ENCODE measurements at regions not wholly inside any gene's neighbourhood (a gene's known extent, or its start where the extent isn't known, plus 50 kb on each side); places are given as distances from the start of the nearest gene placed in this dataset.

DNA sequence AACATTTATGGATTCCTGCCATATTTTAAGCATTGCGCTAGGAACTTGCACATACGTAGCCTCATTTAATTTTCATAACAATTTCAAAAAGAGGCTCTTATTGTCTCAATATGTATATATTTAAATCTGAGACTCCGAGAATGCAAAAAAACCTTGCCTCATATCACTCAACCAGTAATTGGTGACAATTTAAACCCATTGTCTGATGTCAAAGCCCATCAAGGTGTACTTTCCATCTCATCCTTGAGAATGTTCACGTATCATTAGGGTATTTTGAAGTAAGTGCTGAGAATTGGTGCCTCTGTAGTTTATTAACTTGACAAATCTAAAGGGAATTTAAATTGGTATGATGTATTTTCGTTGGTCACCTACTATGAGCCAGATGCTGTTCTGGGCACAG lies 136.5 kb downstream of the FAM76B start:
- Histone ChIP-seq H3K27me3 (no peaks in the 10 kb centered on the region), H3K36me3 (no peaks in the 10 kb centered on the region), H3K4me1 (peaks cover 9% of the 10 kb centered on the region), H3K4me3 (no peak overlapping the region), H3K9me3 (no peaks in the 10 kb centered on the region), H3K27ac (no peak overlapping the region)
- TF ChIP-seq EP300 (IDR thresholded peaks at IDR 0.05): no peak
- no peak for TF ChIP-seq POLR2A (IDR thresholded peaks at IDR 0.05)
- TF ChIP-seq, protein P1, sequence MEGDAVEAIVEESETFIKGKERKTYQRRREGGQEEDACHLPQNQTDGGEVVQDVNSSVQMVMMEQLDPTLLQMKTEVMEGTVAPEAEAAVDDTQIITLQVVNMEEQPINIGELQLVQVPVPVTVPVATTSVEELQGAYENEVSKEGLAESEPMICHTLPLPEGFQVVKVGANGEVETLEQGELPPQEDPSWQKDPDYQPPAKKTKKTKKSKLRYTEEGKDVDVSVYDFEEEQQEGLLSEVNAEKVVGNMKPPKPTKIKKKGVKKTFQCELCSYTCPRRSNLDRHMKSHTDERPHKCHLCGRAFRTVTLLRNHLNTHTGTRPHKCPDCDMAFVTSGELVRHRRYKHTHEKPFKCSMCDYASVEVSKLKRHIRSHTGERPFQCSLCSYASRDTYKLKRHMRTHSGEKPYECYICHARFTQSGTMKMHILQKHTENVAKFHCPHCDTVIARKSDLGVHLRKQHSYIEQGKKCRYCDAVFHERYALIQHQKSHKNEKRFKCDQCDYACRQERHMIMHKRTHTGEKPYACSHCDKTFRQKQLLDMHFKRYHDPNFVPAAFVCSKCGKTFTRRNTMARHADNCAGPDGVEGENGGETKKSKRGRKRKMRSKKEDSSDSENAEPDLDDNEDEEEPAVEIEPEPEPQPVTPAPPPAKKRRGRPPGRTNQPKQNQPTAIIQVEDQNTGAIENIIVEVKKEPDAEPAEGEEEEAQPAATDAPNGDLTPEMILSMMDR (IDR thresholded peaks at IDR 0.05): no peak
- DNase-seq (ENCODE audit: low spot score in 2 of 2): no peak
- WGBS: 95% methylated on average over 5 of the region's 5 CpGs

DNA sequence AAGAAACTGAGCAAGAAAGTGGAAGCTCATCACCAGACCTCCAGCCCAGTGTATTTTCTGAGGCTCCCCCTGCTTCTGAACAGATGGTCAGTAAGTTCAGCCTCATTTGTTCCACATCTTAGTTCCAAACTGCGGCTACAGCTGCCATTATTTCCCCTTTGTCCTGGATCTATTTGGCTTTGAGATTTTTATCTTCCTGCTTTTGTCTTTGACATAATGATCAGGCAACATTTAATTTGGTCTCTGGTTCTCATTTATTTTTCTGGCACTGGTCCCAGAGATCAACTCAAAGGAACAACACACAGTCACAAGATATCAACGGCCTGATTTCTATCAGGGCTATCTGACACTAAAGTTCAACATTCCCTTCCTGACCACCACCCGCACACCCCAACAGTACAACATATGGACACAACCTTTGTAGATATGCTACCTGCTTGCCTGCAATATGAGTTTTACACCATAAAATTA lies 137.5 kb downstream of the FAM76B start:
- WGBS: 40% methylated on average over 3 of the region's 3 CpGs
- H3K27ac ChIP-seq: no peak overlapping the region
- no peaks in the 10 kb centered on the region for H3K27me3 ChIP-seq
- H3K36me3 ChIP-seq: no peaks in the 10 kb centered on the region
- H3K9me3 ChIP-seq: no peaks in the 10 kb centered on the region
- TF ChIP-seq, protein P1 (IDR thresholded peaks at IDR 0.05): no peak
- TF ChIP-seq POLR2A (IDR thresholded peaks at IDR 0.05) (no peak), EP300 (IDR thresholded peaks at IDR 0.05) (no peak), POLR2AphosphoS5 (IDR thresholded peaks at IDR 0.05) (no peak)
- no peak overlapping the region for H3K4me3 ChIP-seq
- no peak for DNase-seq (ENCODE audit: low spot score in 2 of 2)
- peaks cover 16% of the 10 kb centered on the region for H3K4me1 ChIP-seq

DNA sequence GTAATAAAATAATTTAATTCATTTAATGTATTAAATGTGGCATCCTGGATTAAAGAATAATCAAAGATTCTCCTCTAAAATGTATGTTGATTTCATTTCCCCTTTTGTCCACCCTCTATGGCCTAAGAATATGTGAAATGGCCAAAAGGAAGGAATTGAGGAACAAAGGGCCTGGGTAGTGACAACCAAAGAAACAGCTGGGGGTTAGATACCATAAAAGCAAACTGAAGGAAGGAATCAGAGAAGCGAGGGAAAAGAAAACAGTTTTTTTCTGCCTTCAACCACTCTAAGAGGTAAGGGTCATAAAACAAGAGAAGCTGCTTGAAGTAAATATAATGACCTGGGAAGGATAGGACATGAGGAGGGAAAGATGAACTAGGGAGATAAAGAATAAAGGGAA lies 139.3 kb downstream of the FAM76B start:
- TF ChIP-seq POLR2AphosphoS5 (IDR thresholded peaks at IDR 0.05) (no peak), POLR2A (IDR thresholded peaks at IDR 0.05) (no peak), EP300 (IDR thresholded peaks at IDR 0.05) (no peak)
- TF ChIP-seq, protein P1 (IDR thresholded peaks at IDR 0.05): no peak
- Histone ChIP-seq H3K9me3 (peaks cover 3% of the 10 kb centered on the region), H3K27me3 (no peaks in the 10 kb centered on the region), H3K4me3 (no peak overlapping the region), H3K36me3 (no peaks in the 10 kb centered on the region), H3K4me1 (peaks cover 18% of the 10 kb centered on the region), H3K27ac (no peak overlapping the region)
- DNase-seq (ENCODE audit: low spot score in 2 of 2): no peak
- 86% methylated on average over 1 of the region's 1 CpG for WGBS

DNA sequence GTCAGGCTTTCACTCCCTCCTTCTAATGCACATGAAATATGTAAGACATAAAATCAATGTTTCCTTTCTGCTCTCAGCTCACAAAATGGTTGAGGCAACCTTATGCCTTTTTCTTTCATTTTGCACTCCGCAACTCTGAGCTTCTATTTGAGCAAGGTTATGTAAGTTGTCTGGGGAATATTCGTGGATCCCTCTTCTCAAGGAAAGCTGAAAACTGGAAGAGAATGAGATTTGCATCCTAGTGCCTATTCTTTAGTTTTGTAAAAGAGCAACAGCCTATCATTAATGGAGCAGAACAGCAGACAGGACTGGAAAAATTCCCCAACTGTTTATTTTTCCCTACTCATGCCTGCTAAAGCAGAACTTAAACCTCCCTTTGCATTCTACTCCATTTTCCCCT lies 141.7 kb downstream of the FAM76B start:
- WGBS: 76% methylated on average over 2 of the region's 2 CpGs
- no peak for TF ChIP-seq EP300 (IDR thresholded peaks at IDR 0.05)
- H3K27ac ChIP-seq: peak overlapping the region; percentile 64
- H3K27me3 ChIP-seq: no peaks in the 10 kb centered on the region
- peaks cover 18% of the 10 kb centered on the region for H3K4me1 ChIP-seq
- DNase-seq (ENCODE audit: low spot score in 2 of 2): no peak
- H3K9me3 ChIP-seq: peaks cover 3% of the 10 kb centered on the region
- no peaks in the 10 kb centered on the region for H3K36me3 ChIP-seq
- no peak overlapping the region for H3K4me3 ChIP-seq

DNA sequence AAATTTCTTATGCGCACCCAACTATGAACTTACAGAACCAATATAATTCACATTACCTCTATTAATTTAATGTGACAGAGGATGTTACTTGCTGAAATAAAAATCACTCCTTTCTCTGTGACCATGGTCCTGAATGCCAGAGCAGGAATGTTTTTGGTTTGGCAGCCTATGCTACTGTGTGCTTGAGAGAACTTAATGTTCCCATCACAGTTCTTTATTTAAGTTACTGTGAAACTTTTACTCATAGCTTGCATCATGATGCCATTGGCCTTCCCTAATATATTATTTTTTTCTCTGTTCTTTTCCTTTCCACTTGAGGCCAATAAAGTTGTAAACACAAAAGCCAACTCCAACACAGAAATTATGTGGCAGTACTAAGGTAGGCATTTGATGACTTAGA lies 142.2 kb downstream of the FAM76B start:
- no peak for DNase-seq (ENCODE audit: low spot score in 2 of 2)
- H3K36me3 ChIP-seq: no peaks in the 10 kb centered on the region
- peak overlapping the region; percentile 69 for H3K27ac ChIP-seq
- peaks cover 3% of the 10 kb centered on the region for H3K9me3 ChIP-seq
- peaks cover 14% of the 10 kb centered on the region for H3K4me1 ChIP-seq
- 90% methylated on average over 1 of the region's 1 CpG for WGBS
- H3K4me3 ChIP-seq: no peak overlapping the region
- no peaks in the 10 kb centered on the region for H3K27me3 ChIP-seq
- peak in 1 of 3 donors; percentile 37 for TF ChIP-seq POLR2AphosphoS5 (IDR thresholded peaks at IDR 0.05)
- TF ChIP-seq, protein P1 (IDR thresholded peaks at IDR 0.05): no peak

DNA sequence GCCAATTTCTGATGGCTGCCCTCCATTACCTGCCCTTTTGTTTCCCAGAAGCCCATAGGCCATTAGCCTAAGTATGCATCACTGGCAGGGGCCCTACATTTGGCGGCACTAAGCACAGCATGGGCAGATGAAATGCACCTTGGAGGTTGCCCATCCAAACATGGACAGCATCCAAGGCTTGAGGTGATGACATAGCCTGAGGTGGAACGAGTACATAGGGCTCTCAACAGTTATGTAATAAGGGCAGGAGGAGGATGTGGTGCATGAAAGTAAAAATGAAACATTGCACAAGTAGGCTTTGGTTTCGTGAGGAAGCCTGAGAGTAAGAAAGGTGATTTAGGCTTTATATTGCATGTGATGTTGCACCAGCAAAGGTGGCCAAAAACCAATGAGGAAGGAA lies 148.1 kb downstream of the FAM76B start:
- H3K4me1 ChIP-seq: peaks cover 9% of the 10 kb centered on the region
- DNase-seq (ENCODE audit: low spot score in 2 of 2): no peak
- no peaks in the 10 kb centered on the region for H3K27me3 ChIP-seq
- no peaks in the 10 kb centered on the region for H3K36me3 ChIP-seq
- no peak overlapping the region for H3K4me3 ChIP-seq
- WGBS: 47% methylated on average over 3 of the region's 3 CpGs
- H3K9me3 ChIP-seq: peaks cover 2% of the 10 kb centered on the region
- no peak overlapping the region for H3K27ac ChIP-seq
- TF ChIP-seq, protein P1 (IDR thresholded peaks at IDR 0.05): no peak
- TF ChIP-seq EP300 (IDR thresholded peaks at IDR 0.05) (no peak), POLR2A (IDR thresholded peaks at IDR 0.05) (no peak), POLR2AphosphoS5 (IDR thresholded peaks at IDR 0.05) (no peak)
